ENCODE measurements at regions not wholly inside any gene's neighbourhood (a gene's known extent, or its start where the extent isn't known, plus 50 kb on each side); places are given as distances from the start of the nearest gene placed in this dataset.

DNA sequence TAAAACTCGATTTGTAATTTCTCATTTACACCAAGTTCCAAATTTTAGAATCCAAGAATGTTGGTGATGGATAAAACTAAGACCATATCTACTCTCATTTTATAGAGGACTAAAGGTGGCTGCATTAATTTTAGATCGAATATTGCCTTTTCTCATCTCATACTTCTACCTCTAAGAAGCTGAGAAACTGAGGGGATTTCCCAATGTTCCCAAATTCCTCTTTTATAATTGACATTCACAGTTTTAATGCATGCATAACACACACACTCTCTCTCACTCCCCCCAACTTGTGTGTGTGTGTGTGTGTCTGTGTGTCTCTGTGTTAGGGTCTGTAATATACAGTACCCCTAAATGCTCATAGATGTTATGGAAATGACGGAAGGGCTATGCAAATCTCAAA lies 328.8 kb upstream of the SLC14A2 start:
- TF ChIP-seq, protein P1, sequence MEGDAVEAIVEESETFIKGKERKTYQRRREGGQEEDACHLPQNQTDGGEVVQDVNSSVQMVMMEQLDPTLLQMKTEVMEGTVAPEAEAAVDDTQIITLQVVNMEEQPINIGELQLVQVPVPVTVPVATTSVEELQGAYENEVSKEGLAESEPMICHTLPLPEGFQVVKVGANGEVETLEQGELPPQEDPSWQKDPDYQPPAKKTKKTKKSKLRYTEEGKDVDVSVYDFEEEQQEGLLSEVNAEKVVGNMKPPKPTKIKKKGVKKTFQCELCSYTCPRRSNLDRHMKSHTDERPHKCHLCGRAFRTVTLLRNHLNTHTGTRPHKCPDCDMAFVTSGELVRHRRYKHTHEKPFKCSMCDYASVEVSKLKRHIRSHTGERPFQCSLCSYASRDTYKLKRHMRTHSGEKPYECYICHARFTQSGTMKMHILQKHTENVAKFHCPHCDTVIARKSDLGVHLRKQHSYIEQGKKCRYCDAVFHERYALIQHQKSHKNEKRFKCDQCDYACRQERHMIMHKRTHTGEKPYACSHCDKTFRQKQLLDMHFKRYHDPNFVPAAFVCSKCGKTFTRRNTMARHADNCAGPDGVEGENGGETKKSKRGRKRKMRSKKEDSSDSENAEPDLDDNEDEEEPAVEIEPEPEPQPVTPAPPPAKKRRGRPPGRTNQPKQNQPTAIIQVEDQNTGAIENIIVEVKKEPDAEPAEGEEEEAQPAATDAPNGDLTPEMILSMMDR (IDR thresholded peaks at IDR 0.05 in 4 of 5, conservative IDR thresholded peaks at IDR 0.05 in 1 of 5): no peak
- no peak for TF ChIP-seq POLR2A (IDR thresholded peaks at IDR 0.05)
